SU-DHL-6 (cell line): ENCODE measurements at regions not wholly inside any gene's neighbourhood (a gene's known extent, or its start where the extent isn't known, plus 50 kb on each side); places are given as distances from the start of the nearest gene placed in this dataset.

Source experiments
- CTCF ChIP-seq: fragments of 200-600 bp; sonication (generic); IDR thresholded peaks from one replicate; pipeline ENCODE4 v1.5.1; 2017; ENCODE audit warnings: antibody characterized with exemption, mild to moderate bottlenecking, low read length, moderate library complexity; ENCODE audit not compliant: insufficient read depth, poor library complexity, severe bottlenecking
- EZH2phosphoT487 ChIP-seq: fragments of 200-600 bp; sonication (generic), shearing (Covaris generic); conservative IDR thresholded peaks from 2 replicates; pipeline ENCODE4 v1.6.1; 2018; ENCODE audit warnings: mild to moderate bottlenecking, antibody characterized with exemption, low read length, moderate library complexity, mixed read lengths

DNA sequence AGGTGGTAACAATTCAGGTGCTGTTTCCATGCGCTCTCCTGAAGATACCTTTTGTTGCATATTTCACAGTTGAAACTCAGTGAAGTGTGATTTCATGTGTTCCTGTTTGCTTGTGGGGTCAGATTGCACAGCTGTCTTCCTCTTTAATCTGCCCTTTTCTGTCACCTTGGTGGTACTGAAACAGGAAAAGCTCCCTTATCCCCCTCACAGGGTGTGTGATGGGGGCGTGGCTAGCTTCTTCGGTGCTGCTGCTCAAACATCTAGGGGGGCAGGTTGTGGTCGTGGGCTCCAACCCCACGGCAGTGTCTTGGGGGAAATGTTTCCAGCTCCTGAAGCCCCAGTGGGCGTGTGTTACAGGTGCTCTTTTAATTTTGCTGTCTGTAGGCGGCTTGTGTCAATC, 107.4 kb upstream of the KLF14 start:
- no peak for TF ChIP-seq CTCF
- no peak for TF ChIP-seq EZH2phosphoT487
